ENCODE measurements at regions not wholly inside any gene's neighbourhood (a gene's known extent, or its start where the extent isn't known, plus 50 kb on each side); places are given as distances from the start of the nearest gene placed in this dataset.

- no peaks in the 10 kb centered on the region for H3K36me3 ChIP-seq (ENCODE audit: insufficient read depth)
- H3K4me2 ChIP-seq = no peak overlapping the region
- H3K9ac ChIP-seq = no peak overlapping the region
- H3K27me3 ChIP-seq (ENCODE audit: insufficient read depth, low read depth) = no peaks in the 10 kb centered on the region
- no peak overlapping the region for H2AFZ ChIP-seq (ENCODE audit: low read depth)
- TF ChIP-seq, protein P1, sequence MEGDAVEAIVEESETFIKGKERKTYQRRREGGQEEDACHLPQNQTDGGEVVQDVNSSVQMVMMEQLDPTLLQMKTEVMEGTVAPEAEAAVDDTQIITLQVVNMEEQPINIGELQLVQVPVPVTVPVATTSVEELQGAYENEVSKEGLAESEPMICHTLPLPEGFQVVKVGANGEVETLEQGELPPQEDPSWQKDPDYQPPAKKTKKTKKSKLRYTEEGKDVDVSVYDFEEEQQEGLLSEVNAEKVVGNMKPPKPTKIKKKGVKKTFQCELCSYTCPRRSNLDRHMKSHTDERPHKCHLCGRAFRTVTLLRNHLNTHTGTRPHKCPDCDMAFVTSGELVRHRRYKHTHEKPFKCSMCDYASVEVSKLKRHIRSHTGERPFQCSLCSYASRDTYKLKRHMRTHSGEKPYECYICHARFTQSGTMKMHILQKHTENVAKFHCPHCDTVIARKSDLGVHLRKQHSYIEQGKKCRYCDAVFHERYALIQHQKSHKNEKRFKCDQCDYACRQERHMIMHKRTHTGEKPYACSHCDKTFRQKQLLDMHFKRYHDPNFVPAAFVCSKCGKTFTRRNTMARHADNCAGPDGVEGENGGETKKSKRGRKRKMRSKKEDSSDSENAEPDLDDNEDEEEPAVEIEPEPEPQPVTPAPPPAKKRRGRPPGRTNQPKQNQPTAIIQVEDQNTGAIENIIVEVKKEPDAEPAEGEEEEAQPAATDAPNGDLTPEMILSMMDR (conservative IDR thresholded peaks at IDR 0.05; ENCODE audit: low read depth, low read length) = no peak
- no peak overlapping the region for H3K27ac ChIP-seq
- no peaks in the 10 kb centered on the region for H4K20me1 ChIP-seq (ENCODE audit: insufficient read depth)
- no peaks in the 10 kb centered on the region for H3K79me2 ChIP-seq (ENCODE audit: insufficient read depth, low read depth)
- H3K4me3 ChIP-seq (IDR thresholded peaks at IDR 0.05; ENCODE audit: insufficient read depth, low read depth, low read length) = no peak overlapping the region
- H3K4me1 ChIP-seq (ENCODE audit: low read depth, poor library complexity, severe bottlenecking) = no peaks in the 10 kb centered on the region
These were observed 203.3 kb upstream of the LPP start for GRCh38 chr3:187950671-187951070.

DNA sequence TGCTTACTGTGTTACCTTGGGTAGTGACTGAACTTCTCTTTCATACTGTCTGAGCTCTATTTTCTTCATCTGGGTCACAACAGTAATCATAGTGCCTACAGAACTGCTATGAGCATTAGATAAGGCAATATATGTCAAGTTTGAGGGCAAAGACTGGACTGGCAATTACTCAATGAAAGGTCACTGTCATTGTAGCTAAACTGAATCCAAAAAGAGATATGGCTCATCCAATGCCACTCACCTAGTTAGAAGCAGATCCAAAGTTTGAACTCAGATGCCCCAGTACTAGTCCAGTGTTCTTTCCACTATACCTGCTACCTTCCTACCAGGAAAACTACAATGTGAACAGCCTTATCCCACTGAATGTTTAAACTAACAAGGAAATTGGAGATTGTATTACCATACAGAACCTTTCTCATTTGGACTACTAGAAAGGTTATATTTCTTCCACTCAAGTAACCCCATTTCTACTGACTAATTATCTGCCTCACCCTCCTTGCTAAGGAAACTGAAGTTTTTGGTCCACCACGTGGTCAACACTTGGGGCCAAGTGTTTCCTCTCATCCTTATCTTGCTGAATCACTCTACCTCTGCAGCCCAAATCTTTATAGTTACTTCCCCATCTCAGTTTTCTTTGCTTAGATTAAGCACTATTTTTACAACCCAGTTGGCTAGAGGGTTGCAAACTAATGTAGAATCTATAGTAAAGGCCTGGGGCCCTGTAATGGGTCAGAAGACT lies 202.3 kb upstream of the LPP start:
- Histone ChIP-seq H3K27ac (no peak overlapping the region), H4K20me1 (ENCODE audit: insufficient read depth) (no peaks in the 10 kb centered on the region), H3K27me3 (ENCODE audit: insufficient read depth, low read depth) (no peaks in the 10 kb centered on the region), H3K79me2 (ENCODE audit: insufficient read depth, low read depth) (no peaks in the 10 kb centered on the region), H3K4me1 (ENCODE audit: low read depth, poor library complexity, severe bottlenecking) (no peaks in the 10 kb centered on the region), H2AFZ (ENCODE audit: low read depth) (no peak overlapping the region), H3K36me3 (ENCODE audit: insufficient read depth) (no peaks in the 10 kb centered on the region), H3K9ac (no peak overlapping the region), H3K4me2 (no peak overlapping the region), H3K4me3 (IDR thresholded peaks at IDR 0.05; ENCODE audit: insufficient read depth, low read depth, low read length) (no peak overlapping the region)
- TF ChIP-seq, protein P1 (conservative IDR thresholded peaks at IDR 0.05; ENCODE audit: low read depth, low read length) = no peak

- Histone ChIP-seq H2AFZ (ENCODE audit: low read depth) (no peak overlapping the region), H3K27me3 (ENCODE audit: insufficient read depth, low read depth) (no peaks in the 10 kb centered on the region), H3K9ac (no peak overlapping the region), H3K4me3 (IDR thresholded peaks at IDR 0.05; ENCODE audit: insufficient read depth, low read depth, low read length) (no peak overlapping the region), H4K20me1 (ENCODE audit: insufficient read depth) (no peaks in the 10 kb centered on the region), H3K36me3 (ENCODE audit: insufficient read depth) (no peaks in the 10 kb centered on the region), H3K27ac (no peak overlapping the region), H3K4me1 (ENCODE audit: low read depth, poor library complexity, severe bottlenecking) (no peaks in the 10 kb centered on the region), H3K79me2 (ENCODE audit: insufficient read depth, low read depth) (no peaks in the 10 kb centered on the region), H3K4me2 (no peak overlapping the region)
- TF ChIP-seq, protein P1 (conservative IDR thresholded peaks at IDR 0.05; ENCODE audit: low read depth, low read length) = no peak
These were observed 201.1 kb upstream of the LPP start for GRCh38 chr3:187952849-187953248.

- no peak overlapping the region for H3K4me2 ChIP-seq
- H2AFZ ChIP-seq (ENCODE audit: low read depth) = no peak overlapping the region
- no peaks in the 10 kb centered on the region for H3K79me2 ChIP-seq (ENCODE audit: insufficient read depth, low read depth)
- no peaks in the 10 kb centered on the region for H3K36me3 ChIP-seq (ENCODE audit: insufficient read depth)
- TF ChIP-seq, protein P1 (conservative IDR thresholded peaks at IDR 0.05; ENCODE audit: low read depth, low read length) = no peak
- H3K4me1 ChIP-seq (ENCODE audit: low read depth, poor library complexity, severe bottlenecking) = no peaks in the 10 kb centered on the region
- no peak overlapping the region for H3K27ac ChIP-seq
- no peak overlapping the region for H3K4me3 ChIP-seq (IDR thresholded peaks at IDR 0.05; ENCODE audit: insufficient read depth, low read depth, low read length)
- no peaks in the 10 kb centered on the region for H3K27me3 ChIP-seq (ENCODE audit: insufficient read depth, low read depth)
- no peak overlapping the region for H3K9ac ChIP-seq
- H4K20me1 ChIP-seq (ENCODE audit: insufficient read depth) = no peaks in the 10 kb centered on the region
These were observed 199.5 kb upstream of the LPP start for GRCh38 chr3:187954516-187954872.
